Skeletal muscle tissue (tissue), 3 donors: ENCODE measurements at regions not wholly inside any gene's neighbourhood (a gene's known extent, or its start where the extent isn't known, plus 50 kb on each side); places are given as distances from the start of the nearest gene placed in this dataset.
"Not testable (repeated sequence)": the region's sequence is repeated elsewhere in the genome, so short reads cannot be mapped to it uniquely, and the experiment has no call there.

ENCODE experiments used
- H3K27ac ChIP-seq: one replicate; pipeline ENCODE4 v1.7.0; 2013; ENCODE audit warnings: mild to moderate bottlenecking, low read depth, low read length, inconsistent platforms
- H3K27me3 ChIP-seq, 3 donors: one replicate each; pipeline ENCODE4 v1.7.0; 2013; ENCODE audit warnings: low read length in 3 of 3; ENCODE audit not compliant: control insufficient read depth in 3 of 3, insufficient read depth in 3 of 3
- H3K36me3 ChIP-seq, 3 donors: one replicate each; pipeline ENCODE4 v1.7.0; 2013; ENCODE audit warnings: low read length in 3 of 3; ENCODE audit not compliant: control insufficient read depth in 3 of 3, insufficient read depth in 3 of 3
- H3K4me1 ChIP-seq, 3 donors: one replicate each; pipeline ENCODE4 v1.7.0; 2013; ENCODE audit warnings: low read length in 3 of 3, mild to moderate bottlenecking in 3 of 3; ENCODE audit not compliant: control insufficient read depth in 3 of 3, insufficient read depth in 3 of 3
- H3K4me3 ChIP-seq, 3 donors: one replicate each; pipeline ENCODE4 v1.7.0; 2013; ENCODE audit warnings: low read length in 3 of 3
- H3K9ac ChIP-seq, 3 donors: one replicate each; pipeline ENCODE4 v1.7.0; 2013; ENCODE audit warnings: low read length in 3 of 3, mild to moderate bottlenecking in 3 of 3, moderate library complexity in 2 of 3, low read depth in 1 of 3
- H3K9me3 ChIP-seq, 3 donors: one replicate each; pipeline ENCODE4 v1.7.0; 2013; ENCODE audit warnings: low read length in 3 of 3; ENCODE audit not compliant: control insufficient read depth in 3 of 3
- donor health status: Osteomylitis.

DNA sequence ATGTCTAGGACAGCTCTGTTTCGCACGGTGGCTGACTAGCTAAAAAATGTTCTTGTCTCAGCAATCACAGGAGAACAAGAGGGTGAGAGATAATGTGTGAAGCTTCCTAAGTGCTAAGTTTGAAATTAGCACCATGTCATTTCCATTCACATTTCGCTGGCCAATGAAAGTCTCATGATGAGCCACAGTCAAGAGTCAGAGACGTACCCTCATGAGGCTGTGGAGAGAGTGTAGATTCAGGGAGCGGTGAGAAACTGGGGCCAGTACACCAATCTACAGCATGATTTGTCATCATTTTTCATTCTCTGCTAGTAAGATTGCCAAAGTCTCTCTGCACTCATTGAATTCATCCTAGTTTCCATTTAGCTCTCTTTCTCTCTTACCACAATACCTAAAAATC is 98.1 kb downstream of the FAM72C start:
- H3K4me1 ChIP-seq, H3K9ac ChIP-seq, H3K4me3 ChIP-seq, H3K27ac ChIP-seq, H3K9me3 ChIP-seq, H3K36me3 ChIP-seq, H3K27me3 ChIP-seq: not testable (repeated sequence)

DNA sequence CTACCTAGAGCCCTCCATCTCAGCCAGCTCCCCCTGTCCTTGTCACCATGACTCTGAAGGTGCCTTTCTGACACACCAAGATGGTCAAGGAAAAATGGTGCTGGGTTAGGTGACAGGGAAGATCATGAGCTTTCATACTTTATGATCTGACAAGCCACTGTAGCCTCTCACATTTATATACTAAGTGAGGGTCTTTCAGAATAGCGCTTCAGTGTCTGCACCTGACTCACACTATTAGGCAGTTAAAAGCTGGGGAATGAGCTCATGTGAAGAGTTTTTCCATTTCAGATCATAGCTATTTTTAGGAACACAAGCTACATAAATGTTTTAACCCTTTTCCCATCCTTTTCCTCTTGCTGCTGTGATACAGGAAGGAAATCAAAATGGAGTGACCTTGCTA is 101.4 kb downstream of the FAM72C start:
- H3K4me3 ChIP-seq, H3K36me3 ChIP-seq, H3K4me1 ChIP-seq, H3K27ac ChIP-seq, H3K27me3 ChIP-seq, H3K9me3 ChIP-seq, H3K9ac ChIP-seq: not testable (repeated sequence)

DNA sequence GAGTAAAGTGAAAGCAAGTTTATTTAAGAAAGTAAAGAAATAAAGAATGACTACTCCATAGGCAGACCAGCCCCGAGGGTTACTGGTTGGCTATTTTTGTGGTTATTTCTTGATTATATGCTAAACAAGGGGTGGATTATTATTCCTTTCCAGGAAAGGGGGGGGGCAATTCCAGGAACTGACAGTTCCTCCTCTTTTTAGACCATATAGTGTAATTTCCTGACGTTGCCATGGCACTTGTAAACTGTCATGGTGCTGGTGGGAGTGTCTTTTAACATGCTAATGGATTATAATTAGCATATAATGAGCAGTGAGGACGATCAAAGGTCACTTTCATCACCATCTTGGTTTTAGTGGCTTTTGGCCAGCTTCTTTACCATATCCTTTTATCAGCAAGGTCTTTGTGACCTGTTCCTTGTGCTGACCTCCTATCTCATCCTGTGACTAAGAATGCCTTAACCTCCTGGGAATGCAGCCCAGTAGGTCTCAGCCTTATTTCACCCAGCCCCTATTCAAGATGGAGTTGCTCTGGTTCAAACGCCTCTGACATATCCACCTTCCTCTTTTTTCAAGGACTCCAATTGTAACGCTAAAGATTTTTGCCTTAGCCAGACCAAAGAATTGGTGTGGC is 104.1 kb downstream of the FAM72C start:
- H3K9me3 ChIP-seq, H3K36me3 ChIP-seq, H3K9ac ChIP-seq, H3K4me3 ChIP-seq, H3K4me1 ChIP-seq, H3K27ac ChIP-seq, H3K27me3 ChIP-seq: not testable (repeated sequence)

DNA sequence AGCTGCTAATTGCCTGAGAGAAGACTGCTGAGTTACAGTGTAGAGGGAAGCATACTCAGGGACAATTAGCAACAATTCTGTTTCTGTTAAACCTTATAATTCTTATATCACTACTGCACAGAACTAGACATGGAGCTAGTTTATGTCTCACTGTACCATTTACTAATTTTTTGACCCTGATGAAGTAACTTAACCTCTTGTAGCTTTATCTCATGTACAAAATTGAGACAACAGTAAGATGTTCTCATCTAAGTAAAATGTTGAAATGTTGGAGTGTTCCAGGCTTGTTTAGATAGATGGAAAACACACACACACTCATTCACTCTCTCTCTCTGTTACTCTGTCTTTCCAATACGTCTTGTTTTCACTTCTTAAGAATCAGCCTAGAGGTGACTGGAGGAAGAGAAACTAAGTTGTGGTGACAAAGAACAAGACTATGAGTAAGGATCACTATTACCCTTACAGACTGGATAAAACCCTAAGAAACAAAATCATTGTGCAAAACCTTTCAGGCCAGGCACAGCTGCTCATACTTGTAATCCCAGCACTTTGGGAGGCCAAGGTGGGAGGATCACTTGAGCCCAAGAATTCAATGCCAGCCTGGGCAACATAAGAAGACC is 107.8 kb downstream of the FAM72C start:
- H3K27me3 ChIP-seq, H3K9ac ChIP-seq, H3K36me3 ChIP-seq, H3K4me3 ChIP-seq, H3K9me3 ChIP-seq, H3K27ac ChIP-seq, H3K4me1 ChIP-seq: not testable (repeated sequence)

DNA sequence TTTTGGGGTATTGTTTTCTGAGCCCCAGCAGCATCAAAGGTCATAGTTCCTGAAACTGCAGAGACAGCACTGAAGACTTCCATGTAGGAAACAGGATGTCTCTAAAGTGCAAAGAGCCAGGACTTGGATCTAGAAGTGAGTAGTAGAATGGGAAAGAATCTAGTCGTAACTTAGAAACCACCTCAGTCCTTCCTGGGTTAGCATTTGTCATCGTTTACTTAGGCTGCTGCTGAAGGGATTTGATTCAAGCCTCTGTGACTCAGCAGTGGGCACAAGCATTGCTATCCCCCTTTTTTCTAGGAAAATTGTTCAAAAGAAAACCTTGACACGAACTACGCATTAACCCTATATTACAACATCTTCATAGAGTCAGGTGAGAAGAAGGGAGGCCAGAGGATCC is 109.1 kb downstream of the FAM72C start:
- H3K4me3 ChIP-seq, H3K9ac ChIP-seq, H3K4me1 ChIP-seq, H3K27ac ChIP-seq, H3K36me3 ChIP-seq, H3K27me3 ChIP-seq, H3K9me3 ChIP-seq: not testable (repeated sequence)

DNA sequence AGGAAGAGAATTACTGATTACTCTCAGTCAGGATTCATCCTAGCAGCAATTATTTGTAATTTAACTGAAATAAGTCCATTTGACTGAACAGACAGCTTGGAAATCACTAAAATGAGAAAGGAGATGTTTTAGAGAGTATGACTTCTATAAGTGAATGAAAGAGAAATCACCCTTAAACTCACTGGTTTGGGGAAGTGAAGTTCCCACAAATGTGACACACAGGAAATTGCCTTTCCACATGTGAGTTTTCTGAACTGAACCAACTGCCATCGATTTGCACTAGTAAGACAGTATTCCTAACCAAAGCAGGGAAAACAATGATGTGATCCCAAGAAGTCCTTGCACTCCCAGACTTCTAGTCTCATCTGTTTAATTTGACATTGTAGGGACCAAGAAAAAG is 110.5 kb downstream of the FAM72C start:
- H3K27ac ChIP-seq, H3K27me3 ChIP-seq, H3K36me3 ChIP-seq, H3K4me1 ChIP-seq, H3K4me3 ChIP-seq, H3K9me3 ChIP-seq, H3K9ac ChIP-seq: not testable (repeated sequence)

DNA sequence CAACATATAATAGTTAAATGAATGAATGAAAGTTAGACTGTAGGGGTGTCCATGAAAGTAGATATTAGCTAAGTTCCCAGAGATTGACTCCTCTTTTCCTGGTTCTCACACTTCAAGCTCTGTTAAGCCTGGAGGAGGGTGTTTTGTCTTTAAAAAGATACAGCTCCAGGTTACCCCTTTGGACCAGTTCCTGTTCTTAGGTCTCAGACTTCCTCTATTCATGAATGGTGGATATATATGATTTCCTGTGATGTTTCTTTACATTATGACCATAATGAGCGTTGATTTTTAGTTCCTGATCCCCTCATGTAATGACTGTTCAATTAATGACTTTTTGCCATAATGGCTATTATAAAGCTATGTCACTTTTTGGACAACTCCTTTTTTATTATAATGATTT is 115.9 kb downstream of the FAM72C start:
- H3K36me3 ChIP-seq, H3K9ac ChIP-seq, H3K27me3 ChIP-seq, H3K4me1 ChIP-seq, H3K4me3 ChIP-seq, H3K9me3 ChIP-seq, H3K27ac ChIP-seq: not testable (repeated sequence)

DNA sequence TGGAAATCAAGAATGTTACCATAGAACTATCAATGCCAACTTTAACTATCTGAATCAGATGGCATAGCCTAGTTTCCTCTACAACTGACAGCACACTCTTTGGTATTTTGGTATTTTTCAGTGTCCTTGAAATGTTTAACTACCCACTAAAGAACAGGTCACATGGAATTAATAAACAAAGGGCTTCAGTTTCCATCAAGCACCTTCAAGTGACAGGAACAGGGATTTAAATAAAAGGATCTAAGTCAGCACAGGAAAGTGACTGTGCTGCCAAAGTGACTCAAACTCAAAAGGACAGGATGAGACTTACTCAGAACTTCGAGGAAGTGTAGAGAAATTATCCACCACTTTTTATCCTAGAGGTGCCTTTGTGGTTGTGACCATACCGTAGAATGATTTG is 117.7 kb downstream of the FAM72C start:
- not testable (repeated sequence) for H3K4me1 ChIP-seq, H3K27me3 ChIP-seq, H3K9me3 ChIP-seq, H3K36me3 ChIP-seq, H3K27ac ChIP-seq, H3K9ac ChIP-seq, H3K4me3 ChIP-seq

DNA sequence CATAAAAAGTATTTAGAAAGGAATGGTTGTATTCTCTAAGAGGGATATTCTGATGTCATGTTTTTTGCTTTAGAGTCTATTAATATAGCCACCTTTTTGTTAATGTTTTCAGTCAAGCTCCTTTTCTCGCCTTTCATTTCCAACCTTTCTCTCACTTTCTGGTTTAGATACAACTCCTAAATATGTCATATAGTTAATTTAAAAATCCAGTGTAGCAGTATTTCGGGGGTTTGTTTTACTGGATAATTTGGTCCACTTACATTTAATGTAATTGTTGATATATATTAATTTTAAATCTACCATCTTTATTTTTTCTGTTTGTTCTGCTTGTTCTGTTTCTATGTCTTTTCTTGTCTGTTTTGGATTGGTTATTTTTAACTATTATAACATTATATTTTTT is 121.1 kb downstream of the FAM72C start:
- H3K36me3 ChIP-seq, H3K4me3 ChIP-seq, H3K9ac ChIP-seq, H3K9me3 ChIP-seq, H3K27me3 ChIP-seq, H3K4me1 ChIP-seq, H3K27ac ChIP-seq: not testable (repeated sequence)

DNA sequence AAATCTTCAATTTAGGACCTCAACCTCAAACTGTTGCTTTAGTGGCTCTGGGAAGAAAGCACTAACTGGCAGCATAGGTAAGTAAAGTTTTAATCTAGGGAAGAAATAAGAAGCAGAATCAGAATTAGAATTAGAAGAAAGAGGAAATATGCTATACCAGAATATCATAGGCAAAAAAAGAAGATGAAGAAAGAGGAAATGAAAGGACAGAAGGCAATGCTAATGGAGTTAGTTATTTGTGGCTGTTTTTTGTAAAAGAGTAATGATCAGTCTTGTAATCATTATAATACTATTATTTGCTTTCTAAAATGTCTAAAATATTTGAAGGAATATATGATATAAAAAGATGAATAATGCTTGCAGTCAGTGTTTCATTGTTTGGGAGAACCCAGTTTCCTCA is 122.9 kb downstream of the FAM72C start:
- H3K27ac ChIP-seq, H3K9ac ChIP-seq, H3K4me3 ChIP-seq, H3K9me3 ChIP-seq, H3K36me3 ChIP-seq, H3K27me3 ChIP-seq, H3K4me1 ChIP-seq: not testable (repeated sequence)

DNA sequence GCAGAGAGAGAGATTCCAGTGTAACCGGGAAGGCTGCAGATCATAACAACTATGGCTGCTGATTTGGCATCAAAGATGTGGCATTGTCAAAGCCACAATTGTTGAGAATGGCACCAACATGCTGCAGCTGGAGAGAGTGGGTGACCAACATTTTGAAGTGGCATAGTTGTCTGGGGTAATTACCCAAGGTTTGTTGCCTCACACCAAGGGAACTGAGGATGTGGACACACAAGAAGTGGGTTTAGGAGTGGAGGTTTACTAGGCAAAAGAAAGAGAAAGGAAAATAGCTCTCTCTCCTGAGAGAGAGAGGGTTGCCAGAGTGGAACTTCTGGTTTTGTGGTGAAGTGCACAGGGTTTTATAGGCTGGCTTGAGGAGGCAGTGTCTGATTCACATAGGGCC is 126.6 kb downstream of the FAM72C start:
- H3K27ac ChIP-seq, H3K4me3 ChIP-seq, H3K9ac ChIP-seq, H3K4me1 ChIP-seq, H3K9me3 ChIP-seq, H3K27me3 ChIP-seq, H3K36me3 ChIP-seq: not testable (repeated sequence)
